Upper lobe of left lung (tissue), 4 donors: ENCODE measurements at regions not wholly inside any gene's neighbourhood (a gene's known extent, or its start where the extent isn't known, plus 50 kb on each side); places are given as distances from the start of the nearest gene placed in this dataset.

ENCODE experiments used
- CTCF ChIP-seq, 6 experiments: fragments of 450-650 bp in 4 of 6; fragments of 200-600 bp in 2 of 6; sonication (generic) in 2 of 6; IDR thresholded peaks; one replicate each; pipeline ENCODE4 v1.5.1; 2016 to 2019; ENCODE audit warnings: antibody characterized with exemption in 6 of 6
- EP300 ChIP-seq, 4 donors: sonication (generic); formaldehyde crosslinking; IDR thresholded peaks; one replicate each; pipeline ENCODE4 v1.5.1; 2017; ENCODE audit warnings: antibody characterized with exemption in 4 of 4, control low read depth in 2 of 4
- POLR2A ChIP-seq, 4 donors: fragments of 450-650 bp; IDR thresholded peaks; one replicate each; pipeline ENCODE4 v1.5.1; 2016 to 2017; ENCODE audit warnings: antibody characterized with exemption in 4 of 4, mild to moderate bottlenecking in 2 of 4

DNA sequence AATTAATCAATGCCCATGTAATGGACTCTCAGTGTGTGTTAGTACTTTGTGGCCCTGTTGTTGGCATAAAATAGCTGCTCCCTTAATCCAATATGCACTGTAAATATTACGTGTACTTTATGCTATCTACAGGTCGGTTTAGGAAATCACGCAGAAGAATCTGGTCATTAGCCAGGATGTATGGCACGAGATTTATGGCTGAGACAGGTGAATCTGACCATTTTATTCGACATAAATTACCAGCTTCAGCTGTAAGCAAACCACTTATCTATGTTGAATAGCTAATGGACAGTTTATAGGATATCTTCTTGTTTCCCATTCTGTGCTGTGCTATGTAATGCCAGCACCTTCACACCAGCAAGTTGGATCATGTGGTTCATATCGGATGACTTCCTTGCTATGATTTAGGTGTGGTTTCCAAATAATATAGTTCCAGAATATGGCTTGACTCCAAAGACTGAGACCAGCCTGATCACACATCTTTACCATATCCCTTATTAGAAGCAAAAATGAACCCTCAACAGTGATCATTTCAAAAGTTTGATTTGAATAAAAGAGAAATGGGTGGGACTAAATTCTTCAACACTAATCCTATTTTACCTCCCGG, 301.4 kb downstream of the AHR start:
- TF ChIP-seq EP300 (IDR thresholded peaks at IDR 0.05) (no peak), CTCF (IDR thresholded peaks at IDR 0.05) (no peak), POLR2A (IDR thresholded peaks at IDR 0.05) (no peak)
